ENCODE measurements at regions not wholly inside any gene's neighbourhood (a gene's known extent, or its start where the extent isn't known, plus 50 kb on each side); places are given as distances from the start of the nearest gene placed in this dataset.

GRCh38 chr11:134882141-134882540 lies 470.1 kb upstream of the B3GAT1 start:
- TF ChIP-seq CTCF (IDR thresholded peaks at IDR 0.05) (no peak), POLR2A (IDR thresholded peaks at IDR 0.05) (no peak)
